HTR-8/SVneo (cell line): ENCODE measurements at regions not wholly inside any gene's neighbourhood (a gene's known extent, or its start where the extent isn't known, plus 50 kb on each side); places are given as distances from the start of the nearest gene placed in this dataset.

ENCODE experiments used
- DNase-seq: peaks from one replicate; pipeline ENCODE4 v3.0.0; 2011; ENCODE audit warnings: low spot score, mixed read lengths; ENCODE audit not compliant: insufficient read length
- FAIRE-seq: peaks from 2 replicates; lab custom pipeline; 2011; peaks lifted over from hg19 to GRCh38; lab: Jason Lieb, UNC

- DNase-seq (no peak), FAIRE-seq (no peak)
These were observed 50.7 kb upstream of the C3orf49 start for GRCh38 chr3:63768386-63768785.

- no peak for FAIRE-seq
- no peak for DNase-seq
These were observed 50.2 kb upstream of the C3orf49 start for GRCh38 chr3:63768888-63769287.
